Activated CD4-positive, alpha-beta T cell treated with anti-CD3 and anti-CD28 coated beads for 4 hours (primary cell): ENCODE measurements at regions not wholly inside any gene's neighbourhood (a gene's known extent, or its start where the extent isn't known, plus 50 kb on each side); places are given as distances from the start of the nearest gene placed in this dataset.
A peak's percentile ranks its signal among the peaks of the same experiment; 100 is the strongest.

Source experiments
- DNase-seq, 2 donors: peaks; one replicate each; pipeline ENCODE4 v3.0.0-alpha.2; 2020

GRCh38 chr1:244970236-244970743 lies 105.9 kb upstream of the HNRNPU start:
- DNase-seq, result peak; percentile 61 to 65

GRCh38 chr1:244969355-244970235 lies 105.3 kb upstream of the HNRNPU start:
- DNase-seq, result peak; percentile 51 to 52

- DNase-seq, result no peak
Measured at GRCh38 chr1:244968881-244969280, 104.5 kb upstream of the HNRNPU start.

GRCh38 chr1:244968471-244968871 lies 104.1 kb upstream of the HNRNPU start:
- DNase-seq, result no peak

- DNase-seq, result no peak
Measured at GRCh38 chr1:244967159-244967558, 102.8 kb upstream of the HNRNPU start.

GRCh38 chr1:244965185-244966030 lies 101.1 kb upstream of the HNRNPU start:
- no peak for DNase-seq

- no peak for DNase-seq
Measured at GRCh38 chr1:244964112-244964971, 100.0 kb upstream of the HNRNPU start.

- no peak for DNase-seq
Measured at GRCh38 chr1:244963231-244963826, 99.0 kb upstream of the HNRNPU start.

GRCh38 chr1:244962130-244962529 lies 97.8 kb upstream of the HNRNPU start:
- DNase-seq, result no peak

- DNase-seq, result no peak
Measured at GRCh38 chr1:244960904-244961303, 96.6 kb upstream of the HNRNPU start.

- no peak for DNase-seq
Measured at GRCh38 chr1:244958593-244958992, 94.2 kb upstream of the HNRNPU start.

GRCh38 chr1:244957525-244957924 lies 93.2 kb upstream of the HNRNPU start:
- DNase-seq, result no peak

- no peak for DNase-seq
Measured at GRCh38 chr1:244957122-244957521, 92.8 kb upstream of the HNRNPU start.

- DNase-seq, result no peak
Measured at GRCh38 chr1:244955661-244956060, 91.3 kb upstream of the HNRNPU start.

GRCh38 chr1:244954359-244954758 lies 90.0 kb upstream of the HNRNPU start:
- no peak for DNase-seq

- no peak for DNase-seq
Measured at GRCh38 chr1:244953901-244954300, 89.6 kb upstream of the HNRNPU start.

GRCh38 chr1:244952940-244953339 lies 88.6 kb upstream of the HNRNPU start:
- DNase-seq, result no peak

- DNase-seq, result no peak
Measured at GRCh38 chr1:244952280-244952933, 88.1 kb upstream of the HNRNPU start.

GRCh38 chr1:244948416-244948815 lies 84.1 kb upstream of the HNRNPU start:
- DNase-seq, result no peak

GRCh38 chr1:244945109-244945671 lies 80.8 kb upstream of the HNRNPU start:
- no peak for DNase-seq

- no peak for DNase-seq
Measured at GRCh38 chr1:244941121-244941520, 76.8 kb upstream of the HNRNPU start.
